NCI-H748 (cell line): ENCODE measurements at regions not wholly inside any gene's neighbourhood (a gene's known extent, or its start where the extent isn't known, plus 50 kb on each side); places are given as distances from the start of the nearest gene placed in this dataset.

Source experiments
- DNase-seq: peaks from one replicate; lab custom pipeline; 2025; ENCODE audit not compliant: unreplicated experiment; lab: John Stamatoyannopoulos, UW

GRCh38 chrX:151239751-151240150 lies 63.4 kb downstream of the GPR50 start:
- no peak for DNase-seq

- DNase-seq: no peak
Observed at GRCh38 chrX:151240237-151240636, 63.9 kb downstream of the GPR50 start.

GRCh38 chrX:151268836-151269235 lies 92.5 kb downstream of the GPR50 start:
- no peak for DNase-seq

GRCh38 chrX:151279161-151279560 lies 102.8 kb downstream of the GPR50 start:
- DNase-seq: no peak

GRCh38 chrX:151287954-151288353 lies 109.1 kb upstream of the VMA21 start:
- DNase-seq: peak; percentile 78

- DNase-seq: no peak
Observed at GRCh38 chrX:151323054-151323453, 74.0 kb upstream of the VMA21 start.

GRCh38 chrX:151336809-151337208 lies 60.2 kb upstream of the VMA21 start:
- no peak for DNase-seq

GRCh38 chrX:151346931-151347543 lies 50.0 kb upstream of the VMA21 start:
- no peak for DNase-seq
